Natural killer cell treated with Interleukin-12 subunit alpha and Interleukin-12 subunit beta and Interleukin-15 and Interleukin-18, amount 100 ng/mL, for 72 hours (primary cell): ENCODE measurements at regions not wholly inside any gene's neighbourhood (a gene's known extent, or its start where the extent isn't known, plus 50 kb on each side); places are given as distances from the start of the nearest gene placed in this dataset.

Experiments used
- ATAC-seq, 2 donors: fragments of 150-1000 bp; cut with Tn5 transposase in 1 of 2; sonication (Bioruptor Pico), chemical (Tn5 transposase) in 1 of 2; 2 replicates each; pipeline ENCODE4 v1.10.0; 2021
- DNase-seq: peaks from one replicate; pipeline ENCODE4 v3.0.0; 2022; ENCODE audit warnings: low spot score
- H3K27ac Mint-ChIP-seq, 2 donors: 1 replicate in 1 of 2; 2 replicates in 1 of 2; pipeline ENCODE4 v1.8.0; 2022; ENCODE audit warnings: mixed read lengths in 2 of 2, mild to moderate bottlenecking in 1 of 2, moderate library complexity in 1 of 2
- H3K27me3 Mint-ChIP-seq, 2 donors: 1 replicate in 1 of 2; 2 replicates in 1 of 2; pipeline ENCODE4 v1.8.0; 2022; ENCODE audit warnings: mixed read lengths in 2 of 2
- H3K36me3 Mint-ChIP-seq: one replicate; pipeline ENCODE4 v1.8.0; 2022; ENCODE audit warnings: mixed read lengths
- H3K4me1 Mint-ChIP-seq, 2 donors: 1 replicate in 1 of 2; 2 replicates in 1 of 2; pipeline ENCODE4 v1.8.0; 2022; ENCODE audit warnings: low read depth in 2 of 2, mixed read lengths in 2 of 2, mild to moderate bottlenecking in 1 of 2
- H3K4me3 Mint-ChIP-seq: one replicate; pipeline ENCODE4 v1.8.0; 2022; ENCODE audit warnings: mixed read lengths
- H3K9me3 Mint-ChIP-seq: 2 replicates; pipeline ENCODE4 v1.8.0; 2022; ENCODE audit warnings: mixed read lengths

GRCh38 chr9:104980039-104980654 is 52.2 kb upstream of the ABCA1 start:
- peaks cover 19% of the 10 kb centered on the region in 2 donors for H3K4me1 Mint-ChIP-seq
- peaks cover 18 to 20% of the 10 kb centered on the region in 2 donors for H3K27me3 Mint-ChIP-seq
- no peak overlapping the region for H3K27ac Mint-ChIP-seq
- ATAC-seq (no peak), DNase-seq (no peak)
- no peaks in the 10 kb centered on the region for H3K9me3 Mint-ChIP-seq
- no peak overlapping the region for H3K4me3 Mint-ChIP-seq
- H3K36me3 Mint-ChIP-seq, result no peaks in the 10 kb centered on the region

DNA sequence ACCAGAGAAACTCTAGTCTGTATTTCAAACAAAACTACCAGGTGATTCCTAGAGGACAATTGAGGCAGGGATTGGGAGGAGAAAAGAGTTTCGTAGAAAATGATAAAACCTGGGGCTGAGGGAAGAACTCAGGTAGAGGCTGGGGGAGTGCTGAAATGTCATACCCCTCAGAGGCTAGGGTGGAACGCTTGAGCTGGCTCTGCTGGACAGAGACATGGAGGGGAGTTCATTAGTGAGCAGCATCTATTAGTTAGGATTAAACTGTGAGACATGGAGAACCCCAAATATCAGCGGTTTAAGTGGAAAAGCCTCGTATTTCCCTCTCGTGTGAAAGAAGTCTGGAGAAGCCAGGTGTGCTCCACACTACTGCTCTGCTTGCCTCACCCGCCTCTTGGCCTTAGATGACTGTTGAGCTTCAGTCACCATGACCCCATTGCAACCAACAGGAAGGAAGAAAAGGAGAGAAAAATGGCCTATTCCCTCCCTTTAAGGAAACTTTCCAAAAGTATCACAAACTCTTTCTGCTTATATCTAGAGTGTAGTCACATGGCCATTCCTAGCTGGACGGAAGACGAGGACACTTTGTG is 53.7 kb upstream of the ABCA1 start:
- Mint-ChIP-seq H3K9me3 (no peaks in the 10 kb centered on the region), H3K4me3 (no peak overlapping the region), H3K36me3 (no peaks in the 10 kb centered on the region), H3K27me3 (peaks cover 23 to 27% of the 10 kb centered on the region in 2 donors), H3K27ac (no peak overlapping the region), H3K4me1 (peaks cover 23 to 25% of the 10 kb centered on the region in 2 donors)
- no peak for DNase-seq
- ATAC-seq, result no peak

DNA sequence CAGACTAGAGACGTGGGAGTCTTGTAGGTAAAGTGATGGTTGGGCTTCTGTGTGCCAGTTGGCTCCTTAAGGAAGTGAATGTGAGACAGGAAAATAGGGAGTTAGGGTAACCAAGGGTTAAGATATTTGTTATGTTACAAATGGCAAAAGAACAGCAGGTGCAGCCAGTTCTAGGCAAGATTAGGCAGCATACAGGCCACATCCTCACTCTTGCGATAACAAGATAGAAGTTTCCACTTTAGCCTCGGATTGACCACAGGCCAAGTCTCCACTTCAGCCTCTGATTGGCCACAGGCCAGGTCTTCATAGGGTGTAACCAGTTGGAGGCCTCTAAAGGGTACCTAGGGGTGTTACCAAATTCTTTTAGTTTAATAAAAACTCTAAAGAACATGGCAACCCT is 54.6 kb upstream of the ABCA1 start:
- Mint-ChIP-seq H3K4me1 (peaks cover 23 to 27% of the 10 kb centered on the region in 2 donors), H3K36me3 (no peaks in the 10 kb centered on the region), H3K4me3 (no peak overlapping the region), H3K27me3 (peaks cover 23 to 33% of the 10 kb centered on the region in 2 donors), H3K9me3 (no peaks in the 10 kb centered on the region), H3K27ac (no peak overlapping the region)
- peak in 1 of 2 donors; percentile 13 for ATAC-seq
- DNase-seq, result no peak

- peaks cover 25 to 38% of the 10 kb centered on the region in 2 donors for H3K27me3 Mint-ChIP-seq
- H3K36me3 Mint-ChIP-seq, result no peaks in the 10 kb centered on the region
- no peaks in the 10 kb centered on the region for H3K9me3 Mint-ChIP-seq
- ATAC-seq (no peak), DNase-seq (no peak)
- no peak overlapping the region for H3K27ac Mint-ChIP-seq
- H3K4me1 Mint-ChIP-seq, result peaks cover 23 to 30% of the 10 kb centered on the region in 2 donors
- H3K4me3 Mint-ChIP-seq, result no peak overlapping the region
These were observed 55.5 kb upstream of the ABCA1 start for GRCh38 chr9:104983491-104983890.

- Mint-ChIP-seq H3K27me3 (peaks cover 28 to 43% of the 10 kb centered on the region in 2 donors), H3K9me3 (no peaks in the 10 kb centered on the region), H3K27ac (peak overlapping the region in 1 of 2 donors; percentile 67), H3K36me3 (no peaks in the 10 kb centered on the region), H3K4me3 (no peak overlapping the region), H3K4me1 (peaks cover 23 to 36% of the 10 kb centered on the region in 2 donors)
- ATAC-seq (no peak), DNase-seq (no peak)
These were observed 56.2 kb upstream of the ABCA1 start for GRCh38 chr9:104984121-104984520.

GRCh38 chr9:104984542-104984941 is 56.6 kb upstream of the ABCA1 start:
- Mint-ChIP-seq H3K4me1 (peaks cover 23 to 38% of the 10 kb centered on the region in 2 donors), H3K4me3 (no peak overlapping the region), H3K36me3 (no peaks in the 10 kb centered on the region), H3K9me3 (no peaks in the 10 kb centered on the region), H3K27ac (peak overlapping the region in 1 of 2 donors; percentile 67), H3K27me3 (peaks cover 30 to 43% of the 10 kb centered on the region in 2 donors)
- DNase-seq (no peak), ATAC-seq (no peak)

- ATAC-seq (no peak), DNase-seq (no peak)
- Mint-ChIP-seq H3K4me1 (peaks cover 23 to 38% of the 10 kb centered on the region in 2 donors), H3K27ac (peak overlapping the region in 1 of 2 donors; percentile 67), H3K4me3 (no peak overlapping the region), H3K27me3 (peaks cover 27 to 43% of the 10 kb centered on the region in 2 donors), H3K36me3 (no peaks in the 10 kb centered on the region), H3K9me3 (no peaks in the 10 kb centered on the region)
These were observed 57.0 kb upstream of the ABCA1 start for GRCh38 chr9:104984948-104985347.

DNA sequence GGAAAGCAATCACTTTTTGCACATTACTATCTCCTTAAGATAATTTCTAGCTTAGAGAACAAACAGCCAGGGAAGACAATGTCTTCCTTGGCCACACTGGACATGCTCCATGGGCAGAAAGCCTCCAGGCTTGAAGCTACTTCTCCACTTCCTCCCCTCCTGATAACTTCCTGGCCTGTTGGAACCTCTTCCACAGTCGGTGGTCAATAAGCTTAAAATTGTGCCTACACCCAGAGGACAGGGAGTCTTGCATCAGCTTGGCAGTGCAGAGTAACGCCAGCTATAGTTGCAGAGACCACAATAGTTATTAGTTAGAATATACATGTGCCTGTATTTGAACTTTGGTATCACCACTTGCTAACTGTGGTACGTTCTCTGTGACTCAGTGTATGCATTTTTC is 58.1 kb upstream of the ABCA1 start:
- H3K4me1 Mint-ChIP-seq, result peaks cover 31 to 46% of the 10 kb centered on the region in 2 donors

DNA sequence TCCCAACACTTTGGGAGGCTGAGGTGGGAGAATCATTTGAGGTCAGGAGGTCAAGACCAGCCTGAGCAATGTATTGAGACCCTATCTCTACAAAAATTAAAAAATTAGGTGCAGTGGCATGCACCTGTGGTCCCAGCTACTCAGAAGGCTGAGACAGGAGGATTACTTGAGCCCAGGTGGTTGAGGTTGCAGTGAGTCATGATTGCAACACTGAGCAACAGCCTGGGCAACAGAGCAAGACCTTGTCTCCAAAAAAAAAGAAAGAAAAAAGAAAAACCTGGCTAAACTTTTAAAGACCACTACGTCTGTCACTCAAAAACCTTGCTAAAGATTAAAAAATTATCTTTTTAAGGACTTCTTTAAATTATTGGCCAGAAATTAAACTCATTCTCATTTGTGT is 59.8 kb upstream of the ABCA1 start:
- no peaks in the 10 kb centered on the region for H3K9me3 Mint-ChIP-seq
- H3K36me3 Mint-ChIP-seq, result no peaks in the 10 kb centered on the region
- H3K27ac Mint-ChIP-seq, result no peak overlapping the region
- DNase-seq (no peak), ATAC-seq (no peak)
- peaks cover 25 to 34% of the 10 kb centered on the region in 2 donors for H3K27me3 Mint-ChIP-seq
- no peak overlapping the region for H3K4me3 Mint-ChIP-seq
- peaks cover 37 to 50% of the 10 kb centered on the region in 2 donors for H3K4me1 Mint-ChIP-seq

More for the DNA sequence above, 58.1 kb upstream of the ABCA1 start:
- ATAC-seq (no peak), DNase-seq (no peak)
- H3K9me3 Mint-ChIP-seq, result no peaks in the 10 kb centered on the region
- H3K27me3 Mint-ChIP-seq, result peaks cover 27 to 43% of the 10 kb centered on the region in 2 donors
- H3K27ac Mint-ChIP-seq, result peak overlapping the region in 1 of 2 donors; percentile 61
- no peak overlapping the region for H3K4me3 Mint-ChIP-seq
- H3K36me3 Mint-ChIP-seq, result no peaks in the 10 kb centered on the region

DNA sequence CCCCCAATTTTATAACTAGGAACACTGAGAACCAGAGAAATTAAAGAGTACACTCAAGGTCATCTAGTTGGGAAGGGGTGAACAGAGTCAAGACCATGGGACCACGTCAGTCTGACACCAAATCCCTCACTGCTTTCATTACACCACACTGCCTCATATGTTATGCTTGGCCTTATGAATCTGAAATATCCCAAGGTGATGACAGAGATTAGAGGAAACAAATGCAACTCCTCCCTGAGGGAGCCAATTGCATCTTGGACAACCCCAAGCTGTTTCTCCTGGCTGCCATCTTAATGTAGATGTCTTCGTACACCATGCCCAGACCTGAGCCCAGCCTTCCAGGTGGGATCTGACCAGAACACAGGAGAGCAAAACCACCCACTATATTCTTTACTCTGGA is 60.6 kb upstream of the ABCA1 start:
- Mint-ChIP-seq H3K27ac (peak overlapping the region in 1 of 2 donors; percentile 23), H3K36me3 (no peaks in the 10 kb centered on the region), H3K4me3 (no peak overlapping the region), H3K27me3 (peaks cover 28 to 34% of the 10 kb centered on the region in 2 donors), H3K9me3 (no peaks in the 10 kb centered on the region), H3K4me1 (peaks cover 45 to 56% of the 10 kb centered on the region in 2 donors)
- no peak for DNase-seq
- ATAC-seq, result no peak

- Mint-ChIP-seq H3K36me3 (no peaks in the 10 kb centered on the region), H3K4me3 (peak overlapping the region; percentile 91), H3K4me1 (peaks cover 34 to 45% of the 10 kb centered on the region in 2 donors), H3K27ac (peak overlapping the region; percentile 87 to 89), H3K9me3 (no peaks in the 10 kb centered on the region), H3K27me3 (peaks cover 15 to 19% of the 10 kb centered on the region in 2 donors)
- DNase-seq (peak; percentile 93), ATAC-seq (peak; percentile 92)
These were observed 63.4 kb upstream of the ABCA1 start for GRCh38 chr9:104991144-104991953.

GRCh38 chr9:104992659-104993058 is 64.7 kb upstream of the ABCA1 start:
- Mint-ChIP-seq H3K36me3 (no peaks in the 10 kb centered on the region), H3K4me1 (peaks cover 34 to 41% of the 10 kb centered on the region in 2 donors), H3K4me3 (peak overlapping the region; percentile 91)

DNA sequence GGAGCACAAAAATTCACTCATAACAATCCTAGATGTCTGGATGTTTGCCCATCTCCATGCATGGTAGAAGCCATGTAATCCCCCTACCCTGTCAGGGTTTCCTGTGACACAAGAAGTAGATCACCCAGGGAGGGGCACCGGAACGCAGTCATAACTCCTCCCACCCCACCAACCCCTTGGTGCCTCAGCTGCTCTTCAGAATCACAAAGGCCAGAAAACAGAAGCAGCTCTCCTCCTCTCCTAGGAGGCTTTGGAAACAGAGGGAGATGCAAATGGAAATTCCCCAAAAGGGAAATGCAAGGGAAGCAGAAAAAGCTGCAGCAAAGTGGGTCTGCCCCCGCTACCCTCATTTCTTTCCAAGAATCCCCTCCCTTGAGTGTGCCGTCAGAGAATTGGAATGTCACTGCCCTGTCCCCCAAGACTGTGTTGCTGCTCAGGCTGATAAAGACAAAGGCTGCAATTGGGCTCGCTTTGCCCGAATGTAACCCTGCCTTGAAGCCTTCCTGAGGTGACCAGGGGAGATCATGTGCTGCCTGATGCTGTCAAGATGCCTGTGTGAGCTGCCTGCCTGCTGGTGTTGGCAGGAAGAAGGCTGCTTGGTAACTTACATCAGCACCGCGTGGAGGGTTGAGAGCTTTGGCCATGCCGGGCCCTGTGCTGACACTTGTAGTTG is 65.5 kb upstream of the ABCA1 start:
- Mint-ChIP-seq H3K27ac (no peak overlapping the region), H3K9me3 (no peaks in the 10 kb centered on the region), H3K4me3 (peak overlapping the region; percentile 2), H3K4me1 (peaks cover 34 to 40% of the 10 kb centered on the region in 2 donors), H3K27me3 (peaks cover 5 to 11% of the 10 kb centered on the region in 2 donors), H3K36me3 (no peaks in the 10 kb centered on the region)
- no peak for ATAC-seq
- no peak for DNase-seq

More at GRCh38 chr9:104992659-104993058, 64.7 kb upstream of the ABCA1 start:
- peak overlapping the region in 1 of 2 donors; percentile 87 for H3K27ac Mint-ChIP-seq
- no peaks in the 10 kb centered on the region for H3K9me3 Mint-ChIP-seq
- no peak for ATAC-seq
- no peak for DNase-seq
- peaks cover 8 to 12% of the 10 kb centered on the region in 2 donors for H3K27me3 Mint-ChIP-seq
